ENCODE measurements at regions not wholly inside any gene's neighbourhood (a gene's known extent, or its start where the extent isn't known, plus 50 kb on each side); places are given as distances from the start of the nearest gene placed in this dataset.

DNA sequence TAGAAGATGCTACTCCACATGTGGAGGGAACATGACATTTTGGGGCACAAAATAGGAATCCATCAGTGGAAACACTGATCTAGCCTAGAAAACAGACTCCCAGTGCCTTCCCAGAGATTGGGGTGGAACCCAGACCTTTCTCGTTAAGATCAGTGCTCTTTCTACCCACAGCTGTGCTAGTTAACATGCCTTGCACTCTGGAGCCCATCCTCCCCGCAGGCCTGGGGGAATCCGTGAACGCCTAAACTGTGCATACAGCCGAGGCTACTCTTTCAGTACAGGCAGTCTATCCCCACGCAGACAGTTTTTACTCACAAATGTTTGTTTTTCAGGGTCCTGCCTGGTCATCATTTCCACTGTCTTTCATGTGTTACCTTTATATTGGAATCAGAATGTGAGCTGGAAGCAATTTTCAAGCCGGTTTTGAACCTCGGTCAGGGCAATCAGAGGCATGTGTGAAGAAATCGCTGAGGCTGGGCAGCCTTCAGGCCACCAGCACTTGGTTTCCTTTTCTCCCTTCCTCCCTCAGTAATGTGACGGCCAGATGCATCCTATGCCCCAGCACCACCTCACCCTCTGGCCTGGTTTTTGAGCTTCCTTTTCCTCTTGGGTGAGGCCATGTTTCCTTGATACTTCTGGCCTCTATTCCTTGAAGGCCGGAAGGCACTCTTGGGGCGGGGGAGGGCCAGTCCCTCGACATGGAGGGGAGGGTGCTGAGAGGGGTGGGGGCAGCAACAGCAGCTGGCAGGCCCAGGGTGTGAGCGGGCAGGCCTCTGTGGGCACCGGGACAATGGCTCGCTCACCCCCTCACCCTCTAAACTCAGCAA is 123.6 kb upstream of the GALNT15 start:
- TF ChIP-seq, protein P1, sequence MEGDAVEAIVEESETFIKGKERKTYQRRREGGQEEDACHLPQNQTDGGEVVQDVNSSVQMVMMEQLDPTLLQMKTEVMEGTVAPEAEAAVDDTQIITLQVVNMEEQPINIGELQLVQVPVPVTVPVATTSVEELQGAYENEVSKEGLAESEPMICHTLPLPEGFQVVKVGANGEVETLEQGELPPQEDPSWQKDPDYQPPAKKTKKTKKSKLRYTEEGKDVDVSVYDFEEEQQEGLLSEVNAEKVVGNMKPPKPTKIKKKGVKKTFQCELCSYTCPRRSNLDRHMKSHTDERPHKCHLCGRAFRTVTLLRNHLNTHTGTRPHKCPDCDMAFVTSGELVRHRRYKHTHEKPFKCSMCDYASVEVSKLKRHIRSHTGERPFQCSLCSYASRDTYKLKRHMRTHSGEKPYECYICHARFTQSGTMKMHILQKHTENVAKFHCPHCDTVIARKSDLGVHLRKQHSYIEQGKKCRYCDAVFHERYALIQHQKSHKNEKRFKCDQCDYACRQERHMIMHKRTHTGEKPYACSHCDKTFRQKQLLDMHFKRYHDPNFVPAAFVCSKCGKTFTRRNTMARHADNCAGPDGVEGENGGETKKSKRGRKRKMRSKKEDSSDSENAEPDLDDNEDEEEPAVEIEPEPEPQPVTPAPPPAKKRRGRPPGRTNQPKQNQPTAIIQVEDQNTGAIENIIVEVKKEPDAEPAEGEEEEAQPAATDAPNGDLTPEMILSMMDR (IDR thresholded peaks at IDR 0.05; ENCODE audit: extremely low read depth in 1 of 2, insufficient read depth in 1 of 2, low read depth in 1 of 2, low read length in 2 of 2): no peak
- TF ChIP-seq POLR2AphosphoS5 (IDR thresholded peaks at IDR 0.05; ENCODE audit: insufficient read depth, low read depth, low read length): peak; percentile 49
- no peak for TF ChIP-seq POLR2A (IDR thresholded peaks at IDR 0.05; ENCODE audit: low read depth, low read length)
- TF ChIP-seq FOS (IDR thresholded peaks at IDR 0.05; ENCODE audit: borderline replicate concordance, insufficient read depth, low read length): peak; percentile 7
- no peak for TF ChIP-seq EZH2 (IDR thresholded peaks at IDR 0.05; ENCODE audit: borderline replicate concordance, low read depth, low read length, severe bottlenecking)
- no peak for TF ChIP-seq MYC (IDR thresholded peaks at IDR 0.05; ENCODE audit: low read depth, low read length)
- TF ChIP-seq JUN (IDR thresholded peaks at IDR 0.05; ENCODE audit: borderline replicate concordance, insufficient read depth, insufficient read length, low read depth): peak; percentile 34
- TF ChIP-seq, protein P2, sequence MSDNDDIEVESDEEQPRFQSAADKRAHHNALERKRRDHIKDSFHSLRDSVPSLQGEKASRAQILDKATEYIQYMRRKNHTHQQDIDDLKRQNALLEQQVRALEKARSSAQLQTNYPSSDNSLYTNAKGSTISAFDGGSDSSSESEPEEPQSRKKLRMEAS (IDR thresholded peaks at IDR 0.05; ENCODE audit: insufficient read depth, insufficient read length): no peak

Data from endothelial cell of umbilical vein (primary cell).